Osteocyte (in vitro differentiated cells): ENCODE measurements at regions not wholly inside any gene's neighbourhood (a gene's known extent, or its start where the extent isn't known, plus 50 kb on each side); places are given as distances from the start of the nearest gene placed in this dataset.

ENCODE experiments used
- DNase-seq: peaks from one replicate; pipeline ENCODE4 v3.0.0; 2021; ENCODE audit warnings: mixed read lengths; ENCODE audit not compliant: unreplicated experiment; ENCODE audit errors: extremely low spot score
- H3K27ac Mint-ChIP-seq: one replicate; pipeline ENCODE4 v1.8.0; 2021; ENCODE audit warnings: mild to moderate bottlenecking, mixed read lengths; ENCODE audit not compliant: unreplicated experiment
- H3K27me3 Mint-ChIP-seq: one replicate; pipeline ENCODE4 v1.8.0; 2021; ENCODE audit warnings: mixed read lengths; ENCODE audit not compliant: unreplicated experiment
- H3K36me3 Mint-ChIP-seq: one replicate; pipeline ENCODE4 v1.8.0; 2021; ENCODE audit warnings: mixed read lengths; ENCODE audit not compliant: unreplicated experiment
- H3K4me1 Mint-ChIP-seq: one replicate; pipeline ENCODE4 v1.8.0; 2021; ENCODE audit warnings: mixed read lengths; ENCODE audit not compliant: unreplicated experiment
- H3K4me3 Mint-ChIP-seq: one replicate; pipeline ENCODE4 v1.8.0; 2021; ENCODE audit warnings: mild to moderate bottlenecking, moderate library complexity, mixed read lengths; ENCODE audit not compliant: unreplicated experiment
- H3K9me3 Mint-ChIP-seq: one replicate; pipeline ENCODE4 v1.8.0; 2021; ENCODE audit warnings: mixed read lengths; ENCODE audit not compliant: unreplicated experiment
- CTCF ChIP-seq: fragments of 200-600 bp; sonication (generic); IDR thresholded peaks from 2 replicates; pipeline ENCODE4 v1.5.0; 2021; ENCODE audit warnings: antibody characterized with exemption, mild to moderate bottlenecking, moderate library complexity

DNA sequence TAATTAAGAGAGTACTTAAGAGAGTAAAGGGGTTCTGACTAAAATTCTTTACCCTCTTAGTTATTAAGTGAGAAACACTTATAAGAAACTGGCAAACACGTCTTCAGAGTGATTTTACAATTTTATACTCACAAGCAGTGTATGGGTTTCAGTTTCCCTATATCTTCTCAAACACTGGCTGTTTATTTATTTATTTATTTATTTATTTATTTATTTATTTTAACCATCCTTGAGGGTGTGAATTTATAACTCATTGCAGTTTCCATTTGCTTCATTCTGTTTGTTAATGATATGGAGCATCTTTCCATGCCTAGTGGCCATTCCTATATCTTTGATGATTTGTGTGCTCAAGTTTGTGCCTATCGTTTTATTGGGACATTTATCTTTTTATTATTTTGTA, 68.0 kb upstream of the SGCD start:
- Mint-ChIP-seq H3K4me1 (no peaks in the 10 kb centered on the region), H3K27me3 (peaks cover 5% of the 10 kb centered on the region), H3K27ac (no peak overlapping the region), H3K36me3 (no peaks in the 10 kb centered on the region), H3K9me3 (no peaks in the 10 kb centered on the region), H3K4me3 (no peak overlapping the region)
- DNase-seq: no peak
- TF ChIP-seq CTCF: no peak

DNA sequence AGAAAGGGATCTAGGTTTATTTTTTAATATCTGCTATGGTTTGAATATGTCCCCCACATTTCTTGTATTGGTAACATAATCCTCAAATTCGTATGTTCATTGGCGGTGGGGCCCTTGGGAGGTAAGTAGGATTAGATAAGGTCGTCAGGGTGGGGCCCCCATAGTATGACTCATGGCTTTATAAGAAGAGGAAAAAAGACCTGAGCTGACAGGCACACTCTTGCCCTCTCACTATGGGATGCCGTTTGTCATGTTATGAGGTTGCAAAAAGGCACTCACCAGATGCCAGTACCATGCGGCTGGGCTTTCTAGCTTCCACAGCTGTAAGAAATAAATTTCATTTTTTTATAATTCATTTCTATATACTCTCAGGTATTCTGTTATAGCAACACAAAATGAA, 67.3 kb upstream of the SGCD start:
- DNase-seq: no peak
- TF ChIP-seq CTCF: no peak

DNA sequence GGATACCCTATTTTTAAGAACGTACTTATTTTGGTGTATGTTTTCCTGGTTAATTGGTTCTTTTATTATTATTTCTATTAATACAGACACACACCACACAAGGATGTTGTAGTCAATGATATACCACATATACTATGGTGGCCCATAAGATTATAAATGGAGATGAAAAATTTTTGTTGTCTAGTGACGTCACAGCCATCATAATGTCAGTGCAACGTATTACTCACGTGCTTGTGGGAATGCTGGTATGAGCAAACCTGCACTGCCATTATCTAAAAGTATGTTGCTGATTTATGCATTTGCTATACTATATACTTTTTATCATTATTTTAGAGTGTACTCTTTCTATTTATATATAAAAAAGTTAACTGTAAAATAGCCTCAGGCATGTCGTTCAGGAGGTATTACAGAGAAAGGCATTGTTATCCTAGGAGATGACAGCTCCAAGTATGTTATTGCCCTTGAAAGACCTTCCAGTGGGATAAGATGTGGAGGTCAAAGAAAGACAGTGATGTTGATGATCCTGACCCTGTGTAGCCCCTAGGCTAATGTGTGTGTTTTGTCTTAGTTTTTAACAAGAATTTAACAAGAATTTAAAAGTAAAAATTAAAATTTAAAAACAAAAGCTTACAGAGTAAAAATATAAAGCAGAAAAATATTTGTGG, 65.6 kb upstream of the SGCD start:
- Mint-ChIP-seq H3K36me3 (no peaks in the 10 kb centered on the region), H3K4me3 (no peak overlapping the region), H3K9me3 (no peaks in the 10 kb centered on the region), H3K27ac (no peak overlapping the region), H3K27me3 (peaks cover 2% of the 10 kb centered on the region), H3K4me1 (no peaks in the 10 kb centered on the region)
- DNase-seq: no peak
- TF ChIP-seq CTCF: no peak

More for the DNA sequence above, 67.3 kb upstream of the SGCD start:
- Mint-ChIP-seq H3K9me3 (no peaks in the 10 kb centered on the region), H3K4me1 (no peaks in the 10 kb centered on the region), H3K4me3 (no peak overlapping the region), H3K27ac (no peak overlapping the region), H3K27me3 (peaks cover 5% of the 10 kb centered on the region), H3K36me3 (no peaks in the 10 kb centered on the region)

DNA sequence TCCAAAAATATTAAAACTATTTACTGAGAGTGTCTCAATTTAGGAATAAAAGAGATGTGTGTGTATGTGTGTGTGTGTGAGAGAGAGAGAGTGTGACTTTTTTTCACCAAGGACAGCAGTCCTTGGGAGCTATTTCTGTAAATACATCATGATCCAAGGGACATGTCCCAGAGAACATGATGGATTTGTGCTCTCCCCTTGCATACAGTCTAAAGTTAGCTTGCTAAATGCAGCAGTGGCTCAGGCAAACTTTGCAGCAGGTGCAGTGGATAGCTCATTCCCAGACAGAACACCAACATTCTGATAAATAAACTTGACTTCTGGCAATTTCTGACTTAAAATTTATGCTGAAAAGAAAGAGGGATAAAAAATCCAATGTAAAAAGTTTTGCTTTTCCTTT, 55.4 kb upstream of the SGCD start:
- Mint-ChIP-seq H3K4me3 (no peak overlapping the region), H3K27me3 (no peaks in the 10 kb centered on the region), H3K9me3 (no peaks in the 10 kb centered on the region)

GRCh38 chr5:156272139-156272538, 54.8 kb upstream of the SGCD start:
- H3K27ac Mint-ChIP-seq: no peak overlapping the region

More for the DNA sequence above, 55.4 kb upstream of the SGCD start:
- H3K27ac Mint-ChIP-seq: no peak overlapping the region
- H3K36me3 Mint-ChIP-seq: no peaks in the 10 kb centered on the region
- DNase-seq: no peak
- TF ChIP-seq CTCF: no peak
- H3K4me1 Mint-ChIP-seq: no peaks in the 10 kb centered on the region

More at GRCh38 chr5:156272139-156272538, 54.8 kb upstream of the SGCD start:
- DNase-seq: no peak
- Mint-ChIP-seq H3K4me1 (no peaks in the 10 kb centered on the region), H3K4me3 (no peak overlapping the region), H3K9me3 (no peaks in the 10 kb centered on the region), H3K27me3 (no peaks in the 10 kb centered on the region), H3K36me3 (no peaks in the 10 kb centered on the region)
- no peak for TF ChIP-seq CTCF
